Trophoblast cell (in vitro differentiated cells and primary cell): ENCODE measurements at regions not wholly inside any gene's neighbourhood (a gene's known extent, or its start where the extent isn't known, plus 50 kb on each side); places are given as distances from the start of the nearest gene placed in this dataset.
"Not testable (repeated sequence)": the region's sequence is repeated elsewhere in the genome, so short reads cannot be mapped to it uniquely, and the experiment has no call there.

Experiments
- DNase-seq, 2 donors: peaks; one replicate each; pipeline ENCODE4 v3.0.0-alpha.2; 2016
- H2AFZ ChIP-seq: 2 replicates; pipeline ENCODE4 v1.6.1; 2013; ENCODE audit warnings: low read length, moderate library complexity, mild to moderate bottlenecking; ENCODE audit not compliant: insufficient read depth, poor library complexity
- H2AK5ac ChIP-seq: 2 replicates; pipeline ENCODE4 v1.6.1; 2013; ENCODE audit warnings: mild to moderate bottlenecking, low read length
- H2BK120ac ChIP-seq: 2 replicates; pipeline ENCODE4 v1.6.1; 2013; ENCODE audit warnings: low read length, mild to moderate bottlenecking, moderate library complexity; ENCODE audit not compliant: insufficient read depth, poor library complexity
- H2BK12ac ChIP-seq: 2 replicates; pipeline ENCODE4 v1.6.1; 2013; ENCODE audit warnings: mild to moderate bottlenecking, low read length, moderate library complexity
- H2BK5ac ChIP-seq: 2 replicates; pipeline ENCODE4 v1.6.1; 2013; ENCODE audit warnings: low read length, low read depth, moderate library complexity, mild to moderate bottlenecking; ENCODE audit not compliant: poor library complexity
- H3K14ac ChIP-seq: 2 replicates; pipeline ENCODE4 v1.6.1; 2013; ENCODE audit warnings: mild to moderate bottlenecking, low read length
- H3K18ac ChIP-seq: 2 replicates; pipeline ENCODE4 v1.6.1; 2013; ENCODE audit warnings: mild to moderate bottlenecking, low read length
- H3K23ac ChIP-seq: 2 replicates; pipeline ENCODE4 v1.6.1; 2013; ENCODE audit warnings: low read length
- H3K27ac ChIP-seq: 2 replicates; pipeline ENCODE4 v1.5.1; 2013; ENCODE audit warnings: low read depth, mild to moderate bottlenecking, inconsistent platforms, low read length, moderate library complexity
- H3K27me3 ChIP-seq: 2 replicates; pipeline ENCODE4 v1.6.1; 2013; ENCODE audit warnings: inconsistent platforms, mild to moderate bottlenecking, low read length, moderate library complexity; ENCODE audit not compliant: insufficient read depth
- H3K36me3 ChIP-seq, 2 experiments: 1 replicate in 1 of 2; 2 replicates in 1 of 2; pipeline ENCODE4 v1.6.1; 2013; ENCODE audit warnings: low read length in 2 of 2, mild to moderate bottlenecking in 2 of 2, moderate library complexity in 1 of 2; ENCODE audit not compliant: insufficient read depth in 2 of 2, control insufficient read depth in 1 of 2
- H3K4ac ChIP-seq: 2 replicates; pipeline ENCODE4 v1.6.1; 2013; ENCODE audit warnings: low read depth, mild to moderate bottlenecking, low read length, moderate library complexity
- H3K4me1 ChIP-seq, 2 experiments: 1 replicate in 1 of 2; 2 replicates in 1 of 2; pipeline ENCODE4 v1.6.1; 2013; ENCODE audit warnings: low read length in 2 of 2, mild to moderate bottlenecking in 2 of 2, moderate library complexity in 1 of 2; ENCODE audit not compliant: insufficient read depth in 2 of 2, control insufficient read depth in 1 of 2
- H3K4me2 ChIP-seq: 2 replicates; pipeline ENCODE4 v1.6.1; 2013; ENCODE audit warnings: inconsistent platforms, mild to moderate bottlenecking, low read length, moderate library complexity
- H3K4me3 ChIP-seq: 2 replicates; pipeline ENCODE4 v1.5.1; 2013; ENCODE audit warnings: mild to moderate bottlenecking, low read depth, low read length, inconsistent platforms
- H3K79me1 ChIP-seq: one replicate; pipeline ENCODE4 v1.6.1; 2013; ENCODE audit warnings: low read length
- H3K79me2 ChIP-seq: 2 replicates; pipeline ENCODE4 v1.6.1; 2013; ENCODE audit warnings: low read length, mild to moderate bottlenecking; ENCODE audit not compliant: control insufficient read depth, insufficient read depth, poor library complexity
- H3K9ac ChIP-seq: 2 replicates; pipeline ENCODE4 v1.6.1; 2013; ENCODE audit warnings: mild to moderate bottlenecking, low read length
- H3K9me3 ChIP-seq: 2 replicates; pipeline ENCODE4 v1.6.1; 2013; ENCODE audit warnings: low read depth, mild to moderate bottlenecking, control low read depth, inconsistent platforms, low read length; ENCODE audit not compliant: insufficient read depth
- H4K12ac ChIP-seq: 2 replicates; pipeline ENCODE4 v1.6.1; 2013; ENCODE audit warnings: low read depth, mild to moderate bottlenecking, low read length, moderate library complexity
- H4K8ac ChIP-seq: 2 replicates; pipeline ENCODE4 v1.6.1; 2013; ENCODE audit warnings: low read depth, mild to moderate bottlenecking, low read length, moderate library complexity
- H4K91ac ChIP-seq: one replicate; pipeline ENCODE4 v1.6.1; 2013; ENCODE audit warnings: low read depth, mild to moderate bottlenecking, low read length, moderate library complexity
- WGBS: extraction: QIAGEN DNeasy Blood & Tissue Kit; methylation state at CpG from one replicate; pipeline ENCODE4 v1.1.7; 2013; ENCODE audit warnings: missing lambda C conversion rate; ENCODE audit not compliant: insufficient read length, insufficient coverage; ENCODE audit errors: extremely low coverage; 5-methylcytosine and 5-hydroxymethylcytosine counted together

DNA sequence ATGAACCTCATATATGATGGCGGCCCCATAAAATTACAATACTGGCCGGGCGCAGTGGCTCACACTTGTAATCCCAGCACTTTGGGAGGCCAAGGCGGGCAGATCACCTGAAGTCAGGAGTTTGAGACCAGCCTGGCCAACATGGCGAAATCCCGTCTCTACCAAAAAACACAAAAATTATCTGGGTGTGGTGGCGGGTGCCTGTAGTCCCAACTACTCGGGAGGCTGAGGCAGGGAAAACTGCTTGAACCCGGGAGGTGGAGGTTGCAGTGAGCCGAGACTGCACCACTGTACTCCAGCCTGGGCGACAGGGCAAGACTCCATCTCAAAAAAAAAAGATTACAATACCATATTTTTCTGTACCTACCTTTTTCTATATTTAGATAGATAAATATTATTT is 1345.5 kb downstream of the BRD1 start:
- not testable (repeated sequence) for H2AFZ ChIP-seq, H4K8ac ChIP-seq, H3K18ac ChIP-seq, H3K9ac ChIP-seq, H2BK5ac ChIP-seq, H3K9me3 ChIP-seq, H3K4me3 ChIP-seq, H2AK5ac ChIP-seq, H3K36me3 ChIP-seq, H3K79me2 ChIP-seq, H4K91ac ChIP-seq, H3K4ac ChIP-seq, H3K4me2 ChIP-seq, H3K79me1 ChIP-seq, H2BK12ac ChIP-seq, H3K4me1 ChIP-seq, H3K27ac ChIP-seq, H4K12ac ChIP-seq, DNase-seq, H3K27me3 ChIP-seq, H3K14ac ChIP-seq, H2BK120ac ChIP-seq, H3K23ac ChIP-seq
- no CpG with 5 or more reads among the region's 11 CpGs for WGBS

- Histone ChIP-seq H3K27ac (no peak overlapping the region), H3K9ac (no peak overlapping the region), H3K4me3 (no peak overlapping the region), H4K91ac (no peak overlapping the region), H3K14ac (no peak overlapping the region), H4K8ac (no peak overlapping the region), H2AFZ (no peak overlapping the region), H3K79me1 (no peaks in the 10 kb centered on the region), H3K9me3 (peaks cover 6% of the 10 kb centered on the region), H4K12ac (no peak overlapping the region), H3K23ac (no peak overlapping the region), H2BK120ac (no peak overlapping the region), H3K4me2 (no peak overlapping the region), H3K4ac (no peak overlapping the region), H2BK12ac (no peak overlapping the region), H3K4me1 (no peaks in the 10 kb centered on the region), H3K79me2 (no peaks in the 10 kb centered on the region), H3K27me3 (no peaks in the 10 kb centered on the region), H3K18ac (no peak overlapping the region), H3K36me3 (no peaks in the 10 kb centered on the region), H2BK5ac (no peak overlapping the region), H2AK5ac (no peak overlapping the region)
- WGBS, result no CpG with 5 or more reads among the region's 2 CpGs
- DNase-seq, result no peak
These were observed 1345.9 kb downstream of the BRD1 start for GRCh38 chr22:48481748-48482147.

DNA sequence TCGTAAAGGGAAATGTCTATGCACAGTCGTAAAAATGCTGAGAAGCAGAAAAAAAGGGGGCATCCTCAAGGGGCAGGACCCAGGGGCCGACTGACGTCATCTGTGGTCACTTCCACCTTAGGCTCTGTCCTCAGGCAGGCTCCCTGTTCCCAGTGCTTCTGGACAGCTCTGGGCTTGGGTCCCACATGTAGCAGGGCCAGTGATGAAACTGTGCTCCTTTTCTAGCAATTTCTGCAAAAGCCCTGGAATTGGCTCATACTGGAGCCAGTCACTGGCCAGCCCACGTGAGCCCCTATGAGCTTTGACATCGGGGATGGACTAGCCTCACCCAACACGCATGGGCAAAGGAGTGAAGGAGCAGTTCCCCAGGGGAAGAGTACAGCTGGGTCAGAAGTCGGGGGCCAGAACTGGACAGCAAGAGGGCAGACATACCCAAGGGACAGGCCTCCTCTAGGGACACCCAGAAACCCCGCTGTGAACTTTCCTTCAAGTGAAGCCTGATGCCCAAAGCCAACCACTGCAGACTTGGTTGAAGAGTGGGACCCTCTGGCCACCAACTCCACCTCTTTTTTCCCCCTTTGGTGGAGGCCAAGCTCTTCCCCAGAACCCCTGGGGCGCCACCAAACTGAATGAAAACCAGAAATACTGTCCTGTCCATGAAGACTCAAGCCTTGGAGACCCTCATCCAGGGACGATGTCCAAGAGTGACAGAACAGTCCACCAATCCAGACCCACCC is 1349.0 kb downstream of the BRD1 start:
- Histone ChIP-seq H3K9ac (no peak overlapping the region), H3K4me1 (no peaks in the 10 kb centered on the region), H3K36me3 (no peaks in the 10 kb centered on the region), H3K23ac (no peak overlapping the region), H3K4ac (no peak overlapping the region), H2BK12ac (no peak overlapping the region), H3K18ac (no peak overlapping the region), H4K8ac (no peak overlapping the region), H4K12ac (no peak overlapping the region), H2BK120ac (no peak overlapping the region), H2AFZ (no peak overlapping the region), H3K4me3 (no peak overlapping the region), H4K91ac (no peak overlapping the region), H3K27me3 (no peaks in the 10 kb centered on the region), H3K9me3 (peaks cover 3% of the 10 kb centered on the region), H3K79me2 (no peaks in the 10 kb centered on the region), H2BK5ac (no peak overlapping the region), H3K27ac (no peak overlapping the region), H3K79me1 (no peaks in the 10 kb centered on the region), H3K4me2 (no peak overlapping the region), H3K14ac (no peak overlapping the region), H2AK5ac (no peak overlapping the region)
- WGBS, result no CpG with 5 or more reads among the region's 11 CpGs
- DNase-seq, result no peak

- H3K79me2 ChIP-seq, result no peaks in the 10 kb centered on the region
- no peak for DNase-seq
- no peaks in the 10 kb centered on the region for H3K79me1 ChIP-seq
- no peak overlapping the region for H2AK5ac ChIP-seq
- H2BK5ac ChIP-seq, result no peak overlapping the region
- no peak overlapping the region for H3K4me2 ChIP-seq
- no peak overlapping the region for H3K27ac ChIP-seq
- no peak overlapping the region for H4K12ac ChIP-seq
- WGBS, result no CpG with 5 or more reads among the region's 11 CpGs
- H4K91ac ChIP-seq, result no peak overlapping the region
- H3K4me1 ChIP-seq, result no peaks in the 10 kb centered on the region
- H3K4ac ChIP-seq, result no peak overlapping the region
- H2BK12ac ChIP-seq, result no peak overlapping the region
- H2BK120ac ChIP-seq, result no peak overlapping the region
- H3K14ac ChIP-seq, result no peak overlapping the region
- H4K8ac ChIP-seq, result no peak overlapping the region
- H3K27me3 ChIP-seq, result no peaks in the 10 kb centered on the region
- H3K9me3 ChIP-seq, result peaks cover 3% of the 10 kb centered on the region
- H3K36me3 ChIP-seq, result no peaks in the 10 kb centered on the region
- H3K9ac ChIP-seq, result no peak overlapping the region
- no peak overlapping the region for H2AFZ ChIP-seq
- H3K4me3 ChIP-seq, result no peak overlapping the region
- no peak overlapping the region for H3K23ac ChIP-seq
- no peak overlapping the region for H3K18ac ChIP-seq
These were observed 1349.5 kb downstream of the BRD1 start for GRCh38 chr22:48478124-48478523.
